Esophagus muscularis mucosa (tissue), 4 donors: ENCODE measurements at regions not wholly inside any gene's neighbourhood (a gene's known extent, or its start where the extent isn't known, plus 50 kb on each side); places are given as distances from the start of the nearest gene placed in this dataset.

Experiments used
- CTCF ChIP-seq, 3 experiments: fragments of 200-600 bp in 2 of 3; fragments of 450-650 bp in 1 of 3; sonication (generic) in 2 of 3; IDR thresholded peaks; one replicate each; pipeline ENCODE4 v1.5.1; 2017 to 2019; ENCODE audit warnings: antibody characterized with exemption in 3 of 3, mild to moderate bottlenecking in 2 of 3, moderate library complexity in 1 of 3
- EP300 ChIP-seq: sonication (generic); formaldehyde crosslinking; IDR thresholded peaks from one replicate; pipeline ENCODE4 v1.6.1; 2017; ENCODE audit warnings: antibody characterized with exemption
- POLR2A ChIP-seq: fragments of 450-650 bp; IDR thresholded peaks from one replicate; pipeline ENCODE4 v1.6.1; 2017; ENCODE audit warnings: antibody characterized with exemption, moderate library complexity, mild to moderate bottlenecking, low read depth
- POLR2AphosphoS5 ChIP-seq, 2 donors: sonication (generic); formaldehyde crosslinking; IDR thresholded peaks; one replicate each; pipeline ENCODE4 v1.6.1; 2017; ENCODE audit warnings: antibody characterized with exemption in 2 of 2

GRCh38 chr2:51781691-51782090 lies 749.8 kb upstream of the NRXN1 start:
- TF ChIP-seq EP300 (no peak), CTCF (IDR thresholded peaks at IDR 0.05) (no peak), POLR2A (no peak), POLR2AphosphoS5 (IDR thresholded peaks at IDR 0.05) (no peak)
